HEK293T (cell line): ENCODE measurements at regions not wholly inside any gene's neighbourhood (a gene's known extent, or its start where the extent isn't known, plus 50 kb on each side); places are given as distances from the start of the nearest gene placed in this dataset.

Source experiments
- ARNT ChIP-seq: fragments of 450-650 bp; IDR thresholded peaks from 2 replicates; pipeline ENCODE4 v1.6.1; 2017; ENCODE audit warnings: mild to moderate bottlenecking
- BHLHE40 ChIP-seq: fragments of 450-650 bp; IDR thresholded peaks from 2 replicates; pipeline ENCODE4 v1.6.1; 2016; ENCODE audit warnings: mild to moderate bottlenecking, moderate library complexity, borderline replicate concordance
- ELF4 ChIP-seq: fragments of 450-650 bp; IDR thresholded peaks from 2 replicates; pipeline ENCODE4 v1.6.1; 2017; ENCODE audit warnings: antibody characterized with exemption
- FOXA1 ChIP-seq: fragments of 450-650 bp; IDR thresholded peaks from 2 replicates; pipeline ENCODE4 v1.6.1; 2016; ENCODE audit warnings: mild to moderate bottlenecking
- FOXK2 ChIP-seq: fragments of 450-650 bp; IDR thresholded peaks from 2 replicates; pipeline ENCODE4 v1.6.1; 2016; ENCODE audit warnings: mild to moderate bottlenecking
- FOXM1 ChIP-seq: fragments of 450-650 bp; IDR thresholded peaks from 2 replicates; pipeline ENCODE4 v1.6.1; 2017; ENCODE audit warnings: mild to moderate bottlenecking, borderline replicate concordance
- HDGF ChIP-seq: fragments of 450-650 bp; IDR thresholded peaks from 2 replicates; pipeline ENCODE4 v1.6.1; 2017; ENCODE audit warnings: antibody characterized with exemption, borderline replicate concordance
- L3MBTL2 ChIP-seq: fragments of 450-650 bp; conservative IDR thresholded peaks from 2 replicates; pipeline ENCODE4 v1.6.1; 2016; ENCODE audit warnings: mild to moderate bottlenecking
- LEF1 ChIP-seq: fragments of 450-650 bp; IDR thresholded peaks from 2 replicates; pipeline ENCODE4 v1.6.1; 2017; ENCODE audit warnings: mild to moderate bottlenecking, borderline replicate concordance
- NFRKB ChIP-seq: fragments of 450-650 bp; IDR thresholded peaks from 2 replicates; pipeline ENCODE4 v1.6.1; 2016; ENCODE audit warnings: mild to moderate bottlenecking, moderate library complexity
- PKNOX1 ChIP-seq: fragments of 450-650 bp; IDR thresholded peaks from 2 replicates; pipeline ENCODE4 v1.6.1; 2016
- SP1 ChIP-seq: fragments of 450-650 bp; IDR thresholded peaks from 2 replicates; pipeline ENCODE4 v1.6.1; 2017
- SUZ12 ChIP-seq: fragments of 450-650 bp; IDR thresholded peaks from 2 replicates; pipeline ENCODE4 v1.6.1; 2016; ENCODE audit warnings: mild to moderate bottlenecking
- TARDBP ChIP-seq: fragments of 450-650 bp; IDR thresholded peaks from 2 replicates; pipeline ENCODE4 v1.6.1; 2016

DNA sequence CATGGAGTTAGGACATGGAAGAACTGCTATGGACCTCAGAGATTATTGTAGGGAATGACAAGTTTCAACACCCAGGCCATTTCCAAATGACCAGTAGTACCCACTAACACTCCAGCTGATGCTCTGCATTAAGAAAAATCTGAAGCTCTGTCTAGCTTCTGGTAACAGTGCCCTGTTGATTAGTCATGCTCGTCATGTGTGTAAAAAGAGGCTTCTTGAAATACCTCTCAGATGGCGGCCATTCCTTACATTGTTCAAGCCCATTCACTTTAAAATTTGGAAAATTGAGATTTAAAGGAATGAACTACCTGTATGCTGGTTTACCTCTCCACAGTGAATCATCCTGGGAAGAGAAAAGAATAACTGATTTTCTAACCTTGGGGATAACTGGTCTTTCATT, 527.9 kb upstream of the ARGLU1 start:
- TF ChIP-seq FOXK2 (no peak), SP1 (no peak), FOXM1 (no peak), SUZ12 (no peak), LEF1 (no peak), PKNOX1 (no peak), HDGF (no peak), ARNT (no peak), L3MBTL2 (no peak), BHLHE40 (no peak), ELF4 (no peak), TARDBP (no peak), NFRKB (no peak), FOXA1 (no peak)
